ENCODE measurements at regions not wholly inside any gene's neighbourhood (a gene's known extent, or its start where the extent isn't known, plus 50 kb on each side); places are given as distances from the start of the nearest gene placed in this dataset.
A peak's percentile ranks its signal among the peaks of the same experiment; 100 is the strongest.

- Histone ChIP-seq H3K9me3 (no peaks in the 10 kb centered on the region), H3K36me3 (no peaks in the 10 kb centered on the region), H3K27ac (no peak overlapping the region), H3K27me3 (no peaks in the 10 kb centered on the region), H3K4me1 (no peaks in the 10 kb centered on the region), H3K4me3 (replicated peaks in 1 of 3) (no peak overlapping the region)
- intact Hi-C loops (cut with DNase I) = loop anchor here (10.0 kb wide), 1 partner anchor 240 kb away; no protein-coding TSS in a partner anchor
- TF ChIP-seq POLR2A (IDR thresholded peaks at IDR 0.05) = no peak
- no peak for TF ChIP-seq CTCF (IDR thresholded peaks at IDR 0.05)
- WGBS, 2 donors = 54 to 57% methylated on average over 13 of the region's 13 CpGs
- peak in 1 of 2 donors; percentile 5 for DNase-seq
Observed at GRCh38 chr3:107065094-107065861, 312.0 kb upstream of the CCDC54 start.

DNA sequence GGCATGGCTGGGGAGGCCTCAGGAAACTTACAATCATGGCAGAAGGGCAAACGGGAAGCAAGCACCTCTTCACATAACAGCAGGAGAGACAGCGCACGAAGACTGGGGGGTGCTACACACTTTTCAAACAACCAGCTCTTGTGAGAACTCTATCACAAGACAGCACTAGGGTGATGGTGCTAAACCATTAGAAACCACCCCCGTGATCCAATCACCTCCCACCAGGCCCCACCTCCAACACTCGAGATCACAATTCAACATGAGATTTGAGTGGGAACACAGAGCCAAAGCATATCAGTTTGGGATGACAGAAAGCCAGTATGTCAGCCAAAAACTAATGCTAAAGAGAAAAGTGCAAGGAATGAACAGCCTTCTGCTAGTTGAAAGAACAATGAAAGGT lies 309.8 kb upstream of the CCDC54 start:
- 86 to 90% methylated on average over 5 of the region's 5 CpGs for WGBS, 2 donors
- no peak overlapping the region for H3K4me3 ChIP-seq (replicated peaks in 1 of 3)
- intact Hi-C loops (cut with DNase I) = loop anchor here (10.0 kb wide), 1 partner anchor 243 kb away; no protein-coding TSS in a partner anchor

GRCh38 chr3:107068980-107069379 lies 308.3 kb upstream of the CCDC54 start:
- intact Hi-C loops (cut with DNase I) = loop anchor here (10.0 kb wide), 1 partner anchor 244 kb away; no protein-coding TSS in a partner anchor
- no peak overlapping the region for H3K4me3 ChIP-seq (replicated peaks in 1 of 3)
- no peak for DNase-seq
- H3K9me3 ChIP-seq = no peaks in the 10 kb centered on the region
- no peaks in the 10 kb centered on the region for H3K4me1 ChIP-seq
- no peak for TF ChIP-seq POLR2A (IDR thresholded peaks at IDR 0.05)
- TF ChIP-seq CTCF (IDR thresholded peaks at IDR 0.05) = no peak
- H3K27me3 ChIP-seq = no peaks in the 10 kb centered on the region
- 61 to 69% methylated on average over 4 of the region's 4 CpGs for WGBS, 2 donors
- no peaks in the 10 kb centered on the region for H3K36me3 ChIP-seq
- H3K27ac ChIP-seq = no peak overlapping the region

More for the DNA sequence above, 309.8 kb upstream of the CCDC54 start:
- H3K9me3 ChIP-seq = no peaks in the 10 kb centered on the region
- no peaks in the 10 kb centered on the region for H3K27me3 ChIP-seq
- no peak overlapping the region for H3K27ac ChIP-seq
- H3K36me3 ChIP-seq = no peaks in the 10 kb centered on the region
- TF ChIP-seq CTCF (IDR thresholded peaks at IDR 0.05) (no peak), POLR2A (IDR thresholded peaks at IDR 0.05) (no peak)
- H3K4me1 ChIP-seq = no peaks in the 10 kb centered on the region
- DNase-seq = no peak

GRCh38 chr3:107076946-107077345 lies 300.3 kb upstream of the CCDC54 start:
- H3K9me3 ChIP-seq = no peaks in the 10 kb centered on the region
- 92 to 100% methylated on average over 3 of the region's 3 CpGs for WGBS, 2 donors
- intact Hi-C loops (cut with DNase I) = no loop called here
- TF ChIP-seq POLR2A (IDR thresholded peaks at IDR 0.05) (no peak), CTCF (IDR thresholded peaks at IDR 0.05) (no peak)
- H3K4me3 ChIP-seq (replicated peaks in 1 of 3) = no peak overlapping the region
- DNase-seq = no peak
- H3K36me3 ChIP-seq = no peaks in the 10 kb centered on the region
- H3K27ac ChIP-seq = no peak overlapping the region
- H3K4me1 ChIP-seq = no peaks in the 10 kb centered on the region
- no peaks in the 10 kb centered on the region for H3K27me3 ChIP-seq

DNA sequence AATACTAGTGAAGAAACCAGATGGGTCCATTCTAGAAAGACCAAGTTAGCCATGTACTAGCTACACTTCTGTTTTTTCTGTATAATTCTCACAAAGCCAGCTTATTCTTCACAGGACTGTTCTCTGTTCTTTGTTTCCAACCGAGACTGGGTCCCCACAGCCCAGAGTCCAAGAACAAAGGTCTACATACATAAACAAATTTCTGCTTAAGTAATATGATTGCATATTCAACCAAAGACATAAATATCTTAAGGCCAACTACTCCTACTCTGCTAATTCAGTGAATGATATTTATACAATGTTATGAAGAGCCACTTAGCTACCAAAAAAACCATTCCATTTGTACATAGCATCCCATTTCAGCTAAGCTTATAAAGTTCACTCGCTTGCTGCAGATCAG lies 299.8 kb upstream of the CCDC54 start:
- Histone ChIP-seq H3K36me3 (no peaks in the 10 kb centered on the region), H3K4me3 (replicated peaks in 1 of 3) (no peak overlapping the region), H3K27ac (no peak overlapping the region), H3K4me1 (no peaks in the 10 kb centered on the region), H3K9me3 (no peaks in the 10 kb centered on the region), H3K27me3 (no peaks in the 10 kb centered on the region)
- WGBS, 2 donors = 85 to 87% methylated on average over 2 of the region's 2 CpGs
- intact Hi-C loops (cut with DNase I) = no loop called here
- DNase-seq = no peak
- TF ChIP-seq POLR2A (IDR thresholded peaks at IDR 0.05) (no peak), CTCF (IDR thresholded peaks at IDR 0.05) (no peak)
